Memory B cell (primary cell): ENCODE measurements at regions not wholly inside any gene's neighbourhood (a gene's known extent, or its start where the extent isn't known, plus 50 kb on each side); places are given as distances from the start of the nearest gene placed in this dataset.
"Not testable (repeated sequence)": the region's sequence is repeated elsewhere in the genome, so short reads cannot be mapped to it uniquely, and the experiment has no call there.

Experiments used
- ATAC-seq: fragments of 150-1000 bp; cut with Tn5 transposase; 2 replicates; pipeline ENCODE4 v1.10.0; 2021; ENCODE audit warnings: low read depth, mild to moderate bottlenecking, moderate library complexity
- DNase-seq, 2 donors: peaks; one replicate each; pipeline ENCODE4 v3.0.0; 2022; ENCODE audit warnings: low spot score in 2 of 2
- H3K27ac Mint-ChIP-seq: one replicate; pipeline ENCODE4 v1.8.0; 2022; ENCODE audit warnings: mild to moderate bottlenecking, moderate library complexity, mixed read lengths
- H3K27me3 Mint-ChIP-seq: one replicate; pipeline ENCODE4 v1.8.0; 2022; ENCODE audit warnings: mixed read lengths
- H3K36me3 Mint-ChIP-seq: one replicate; pipeline ENCODE4 v1.8.0; 2022; ENCODE audit warnings: mild to moderate bottlenecking, mixed read lengths
- H3K4me1 Mint-ChIP-seq: one replicate; pipeline ENCODE4 v1.8.0; 2022; ENCODE audit warnings: mixed read lengths
- H3K4me3 Mint-ChIP-seq: one replicate; pipeline ENCODE4 v1.8.0; 2022; ENCODE audit warnings: mild to moderate bottlenecking, moderate library complexity, mixed read lengths
- H3K9me3 Mint-ChIP-seq: one replicate; pipeline ENCODE4 v1.8.0; 2022; ENCODE audit warnings: mixed read lengths

GRCh38 chr2:236905976-236906375, 179.7 kb upstream of the COPS8 start:
- Mint-ChIP-seq H3K9me3 (no peaks in the 10 kb centered on the region), H3K4me3 (no peak overlapping the region), H3K27me3 (peaks cover 17% of the 10 kb centered on the region), H3K27ac (no peak overlapping the region), H3K36me3 (no peaks in the 10 kb centered on the region), H3K4me1 (no peaks in the 10 kb centered on the region)
- no peak for ATAC-seq
- DNase-seq, result no peak

GRCh38 chr2:236908439-236909192, 177.1 kb upstream of the COPS8 start:
- ATAC-seq (no peak), DNase-seq (no peak)
- no peak overlapping the region for H3K27ac Mint-ChIP-seq
- H3K36me3 Mint-ChIP-seq, result no peaks in the 10 kb centered on the region
- no peaks in the 10 kb centered on the region for H3K9me3 Mint-ChIP-seq
- H3K27me3 Mint-ChIP-seq, result peaks cover 14% of the 10 kb centered on the region
- no peak overlapping the region for H3K4me3 Mint-ChIP-seq
- H3K4me1 Mint-ChIP-seq, result no peaks in the 10 kb centered on the region

GRCh38 chr2:236909193-236909504, 176.5 kb upstream of the COPS8 start:
- H3K4me1 Mint-ChIP-seq, result no peaks in the 10 kb centered on the region
- ATAC-seq, result no peak
- DNase-seq, result no peak
- no peaks in the 10 kb centered on the region for H3K9me3 Mint-ChIP-seq
- peaks cover 13% of the 10 kb centered on the region for H3K27me3 Mint-ChIP-seq
- H3K4me3 Mint-ChIP-seq, result no peak overlapping the region
- H3K36me3 Mint-ChIP-seq, result no peaks in the 10 kb centered on the region
- no peak overlapping the region for H3K27ac Mint-ChIP-seq

- ATAC-seq (no peak), DNase-seq (no peak)
- Mint-ChIP-seq H3K27me3 (peaks cover 12% of the 10 kb centered on the region), H3K36me3 (no peaks in the 10 kb centered on the region), H3K27ac (no peak overlapping the region), H3K4me1 (no peaks in the 10 kb centered on the region), H3K4me3 (no peak overlapping the region), H3K9me3 (no peaks in the 10 kb centered on the region)
Observed at GRCh38 chr2:236909802-236910201, 175.9 kb upstream of the COPS8 start.

- ATAC-seq, result no peak
- Mint-ChIP-seq H3K4me1 (no peaks in the 10 kb centered on the region), H3K4me3 (no peak overlapping the region), H3K27ac (no peak overlapping the region), H3K36me3 (no peaks in the 10 kb centered on the region), H3K27me3 (peaks cover 13% of the 10 kb centered on the region), H3K9me3 (no peaks in the 10 kb centered on the region)
- no peak for DNase-seq
Observed at GRCh38 chr2:236910781-236911495, 174.8 kb upstream of the COPS8 start.

GRCh38 chr2:236912326-236913120, 173.2 kb upstream of the COPS8 start:
- H3K27ac Mint-ChIP-seq, result no peak overlapping the region
- H3K4me3 Mint-ChIP-seq, result no peak overlapping the region
- ATAC-seq (no peak), DNase-seq (no peak)
- no peaks in the 10 kb centered on the region for H3K4me1 Mint-ChIP-seq
- no peaks in the 10 kb centered on the region for H3K36me3 Mint-ChIP-seq
- no peaks in the 10 kb centered on the region for H3K9me3 Mint-ChIP-seq
- peaks cover 13% of the 10 kb centered on the region for H3K27me3 Mint-ChIP-seq

- H3K4me3 Mint-ChIP-seq, result no peak overlapping the region
- H3K27me3 Mint-ChIP-seq, result peaks cover 11% of the 10 kb centered on the region
- H3K4me1 Mint-ChIP-seq, result no peaks in the 10 kb centered on the region
- ATAC-seq (no peak), DNase-seq (no peak)
- H3K36me3 Mint-ChIP-seq, result no peaks in the 10 kb centered on the region
- no peaks in the 10 kb centered on the region for H3K9me3 Mint-ChIP-seq
- H3K27ac Mint-ChIP-seq, result no peak overlapping the region
Observed at GRCh38 chr2:236915186-236915585, 170.5 kb upstream of the COPS8 start.

- H3K36me3 Mint-ChIP-seq, result no peaks in the 10 kb centered on the region
- H3K4me1 Mint-ChIP-seq, result no peaks in the 10 kb centered on the region
- no peak for DNase-seq
- no peak for ATAC-seq
- H3K27ac Mint-ChIP-seq, result no peak overlapping the region
- no peak overlapping the region for H3K4me3 Mint-ChIP-seq
- no peaks in the 10 kb centered on the region for H3K9me3 Mint-ChIP-seq
- H3K27me3 Mint-ChIP-seq, result peaks cover 11% of the 10 kb centered on the region
Observed at GRCh38 chr2:236915726-236916125, 170.0 kb upstream of the COPS8 start.

GRCh38 chr2:236916181-236916580, 169.5 kb upstream of the COPS8 start:
- no peak for DNase-seq
- H3K9me3 Mint-ChIP-seq, result no peaks in the 10 kb centered on the region
- H3K27ac Mint-ChIP-seq, result no peak overlapping the region

GRCh38 chr2:236916651-236917050, 169.0 kb upstream of the COPS8 start:
- peaks cover 11% of the 10 kb centered on the region for H3K27me3 Mint-ChIP-seq
- H3K27ac Mint-ChIP-seq, result no peak overlapping the region
- H3K4me1 Mint-ChIP-seq, result no peaks in the 10 kb centered on the region
- H3K9me3 Mint-ChIP-seq, result no peaks in the 10 kb centered on the region
- ATAC-seq (no peak), DNase-seq (no peak)
- H3K4me3 Mint-ChIP-seq, result no peak overlapping the region
- H3K36me3 Mint-ChIP-seq, result no peaks in the 10 kb centered on the region

More at GRCh38 chr2:236916181-236916580, 169.5 kb upstream of the COPS8 start:
- H3K4me3 Mint-ChIP-seq, result no peak overlapping the region
- H3K36me3 Mint-ChIP-seq, result no peaks in the 10 kb centered on the region
- H3K27me3 Mint-ChIP-seq, result peaks cover 11% of the 10 kb centered on the region
- no peaks in the 10 kb centered on the region for H3K4me1 Mint-ChIP-seq
- ATAC-seq, result no peak

GRCh38 chr2:236917164-236917563, 168.5 kb upstream of the COPS8 start:
- no peak for ATAC-seq
- H3K27ac Mint-ChIP-seq, result no peak overlapping the region
- no peak overlapping the region for H3K4me3 Mint-ChIP-seq
- no peaks in the 10 kb centered on the region for H3K9me3 Mint-ChIP-seq
- no peaks in the 10 kb centered on the region for H3K36me3 Mint-ChIP-seq
- H3K4me1 Mint-ChIP-seq, result no peaks in the 10 kb centered on the region
- H3K27me3 Mint-ChIP-seq, result peaks cover 9% of the 10 kb centered on the region
- no peak for DNase-seq

GRCh38 chr2:236918545-236918944, 167.1 kb upstream of the COPS8 start:
- Mint-ChIP-seq H3K4me1 (no peaks in the 10 kb centered on the region), H3K27ac (no peak overlapping the region), H3K36me3 (no peaks in the 10 kb centered on the region), H3K27me3 (peaks cover 7% of the 10 kb centered on the region), H3K9me3 (no peaks in the 10 kb centered on the region), H3K4me3 (no peak overlapping the region)
- no peak for DNase-seq
- ATAC-seq, result no peak

GRCh38 chr2:236919209-236919608, 166.5 kb upstream of the COPS8 start:
- Mint-ChIP-seq H3K36me3 (no peaks in the 10 kb centered on the region), H3K4me1 (no peaks in the 10 kb centered on the region), H3K27me3 (peaks cover 7% of the 10 kb centered on the region), H3K9me3 (no peaks in the 10 kb centered on the region), H3K4me3 (no peak overlapping the region), H3K27ac (no peak overlapping the region)
- ATAC-seq, result no peak
- no peak for DNase-seq

- not testable (repeated sequence) for ATAC-seq, H3K9me3 Mint-ChIP-seq, H3K4me3 Mint-ChIP-seq, H3K36me3 Mint-ChIP-seq, H3K27ac Mint-ChIP-seq, H3K27me3 Mint-ChIP-seq, DNase-seq, H3K4me1 Mint-ChIP-seq
Observed at GRCh38 chr2:236919801-236920379, 165.8 kb upstream of the COPS8 start.
